GM12872 (cell line): ENCODE measurements at regions not wholly inside any gene's neighbourhood (a gene's known extent, or its start where the extent isn't known, plus 50 kb on each side); places are given as distances from the start of the nearest gene placed in this dataset.

ENCODE experiments used
- TF ChIP-seq, protein P1 (sequence below): IDR thresholded peaks from 3 replicates; pipeline ENCODE4 v1.5.1; 2011; ENCODE audit warnings: low read depth, mild to moderate bottlenecking, low read length, moderate library complexity; ENCODE audit not compliant: insufficient read depth

DNA sequence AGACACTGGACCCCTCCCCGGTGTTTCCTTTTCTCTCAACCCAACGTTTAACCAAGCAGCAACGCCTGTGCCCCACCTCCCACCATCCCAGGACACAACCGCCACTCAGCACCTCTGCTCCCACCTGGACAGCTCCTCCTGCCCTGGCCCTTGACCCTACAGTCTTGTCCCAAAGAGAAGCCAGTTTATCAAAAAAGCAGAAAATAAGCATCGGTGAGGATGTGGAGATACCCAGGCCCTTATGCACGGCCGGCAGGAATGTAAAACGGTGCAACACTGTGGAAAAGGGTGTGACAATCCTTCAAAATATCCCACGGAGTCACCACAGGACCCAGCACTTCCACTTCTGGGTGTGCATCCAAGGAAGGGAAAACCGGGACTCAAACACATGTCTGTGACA is 176.2 kb upstream of the RNF32 start:
- TF ChIP-seq, protein P1, sequence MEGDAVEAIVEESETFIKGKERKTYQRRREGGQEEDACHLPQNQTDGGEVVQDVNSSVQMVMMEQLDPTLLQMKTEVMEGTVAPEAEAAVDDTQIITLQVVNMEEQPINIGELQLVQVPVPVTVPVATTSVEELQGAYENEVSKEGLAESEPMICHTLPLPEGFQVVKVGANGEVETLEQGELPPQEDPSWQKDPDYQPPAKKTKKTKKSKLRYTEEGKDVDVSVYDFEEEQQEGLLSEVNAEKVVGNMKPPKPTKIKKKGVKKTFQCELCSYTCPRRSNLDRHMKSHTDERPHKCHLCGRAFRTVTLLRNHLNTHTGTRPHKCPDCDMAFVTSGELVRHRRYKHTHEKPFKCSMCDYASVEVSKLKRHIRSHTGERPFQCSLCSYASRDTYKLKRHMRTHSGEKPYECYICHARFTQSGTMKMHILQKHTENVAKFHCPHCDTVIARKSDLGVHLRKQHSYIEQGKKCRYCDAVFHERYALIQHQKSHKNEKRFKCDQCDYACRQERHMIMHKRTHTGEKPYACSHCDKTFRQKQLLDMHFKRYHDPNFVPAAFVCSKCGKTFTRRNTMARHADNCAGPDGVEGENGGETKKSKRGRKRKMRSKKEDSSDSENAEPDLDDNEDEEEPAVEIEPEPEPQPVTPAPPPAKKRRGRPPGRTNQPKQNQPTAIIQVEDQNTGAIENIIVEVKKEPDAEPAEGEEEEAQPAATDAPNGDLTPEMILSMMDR: no peak

DNA sequence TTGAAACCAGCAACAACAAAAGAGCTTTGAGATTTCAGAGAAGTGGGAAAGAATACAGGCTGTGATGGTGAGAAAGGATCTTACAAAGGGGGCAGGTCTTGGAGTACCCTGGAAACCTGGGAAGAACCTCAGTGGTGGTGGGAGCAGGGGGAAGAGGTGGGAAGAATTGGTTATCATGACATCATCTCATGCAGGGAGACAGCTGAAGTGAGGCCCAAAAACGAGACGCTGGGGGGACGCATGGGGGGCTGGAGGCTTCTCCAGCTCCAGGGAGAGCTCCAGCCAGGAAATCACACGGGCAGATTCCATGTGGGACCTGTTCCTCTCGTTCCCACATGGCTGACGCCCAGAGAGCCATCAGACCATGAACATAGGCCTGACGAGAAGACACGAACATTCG is 177.3 kb upstream of the RNF32 start:
- TF ChIP-seq, protein P1: no peak

DNA sequence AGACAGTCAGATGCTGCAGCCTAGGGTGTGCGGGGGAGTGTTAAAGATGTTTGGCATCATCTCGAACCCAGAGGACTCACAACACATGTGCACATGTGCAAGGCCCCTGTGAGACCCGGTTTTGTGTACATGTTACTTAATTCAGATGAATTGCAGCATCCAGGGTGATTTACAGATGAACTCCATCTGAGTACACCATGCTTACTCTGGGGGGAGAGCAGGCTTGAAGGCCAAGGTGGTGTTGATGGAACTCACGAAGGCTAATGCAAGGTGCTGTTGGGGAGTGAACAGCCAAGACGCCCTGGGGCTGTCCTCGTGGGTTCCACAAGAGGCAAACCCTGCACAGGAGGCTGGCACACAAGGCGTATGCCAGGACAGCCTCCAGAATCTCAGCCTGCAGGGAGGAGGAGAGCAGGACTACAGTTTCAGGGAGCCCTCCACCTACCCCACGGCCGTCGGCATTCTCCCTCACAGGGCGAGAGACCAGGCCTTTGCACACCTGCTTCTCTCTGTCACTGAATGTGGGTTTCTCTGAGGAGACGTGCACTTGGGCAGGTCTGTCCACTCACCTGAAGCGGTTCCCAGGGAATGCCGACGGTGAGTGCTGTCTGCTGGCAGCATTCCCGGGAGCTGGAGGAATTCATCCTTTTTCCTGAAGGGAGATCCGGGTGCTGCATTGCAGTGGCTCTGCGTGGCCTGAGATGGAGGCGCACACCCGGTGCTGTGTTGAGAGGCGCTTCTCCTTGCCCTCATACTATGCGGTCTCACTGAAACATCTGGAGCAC is 178.5 kb upstream of the RNF32 start:
- TF ChIP-seq, protein P1: no peak

DNA sequence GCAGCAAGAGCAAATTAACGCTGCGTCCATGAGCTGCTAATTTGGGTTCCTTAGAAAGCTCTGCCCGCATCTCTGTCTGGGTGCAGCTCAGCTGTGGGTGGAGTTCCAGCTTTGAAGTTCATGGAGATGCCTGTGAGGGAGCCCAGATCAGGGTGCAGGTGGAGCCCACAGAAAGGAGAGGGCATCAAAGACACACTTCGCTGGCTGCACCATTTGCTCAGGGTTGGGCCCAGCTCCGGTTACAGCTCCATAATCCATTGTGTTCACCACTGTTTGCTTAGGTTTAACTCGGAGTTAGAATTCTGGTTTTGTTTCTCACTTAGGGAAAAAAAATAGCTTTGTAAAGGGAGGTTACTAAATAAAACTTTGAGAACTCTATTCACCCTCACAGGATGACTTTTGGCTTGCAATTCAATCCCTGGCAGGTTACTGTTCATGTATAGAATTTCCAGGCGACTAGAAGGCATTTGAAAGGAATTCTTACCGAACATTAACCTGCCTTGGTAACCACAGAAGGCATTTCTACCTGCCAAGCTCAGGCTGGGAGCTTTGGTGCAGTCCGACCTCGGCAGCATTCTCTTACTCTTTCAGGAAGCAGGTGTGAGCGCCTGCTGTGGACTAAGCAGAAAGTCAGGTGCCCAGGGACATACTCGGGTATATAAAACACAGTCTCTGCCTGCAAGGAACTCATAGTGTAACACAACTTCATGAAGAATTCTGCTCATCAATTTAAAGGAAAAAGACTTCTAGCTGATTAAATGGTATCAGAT is 179.5 kb upstream of the RNF32 start:
- TF ChIP-seq, protein P1: no peak

DNA sequence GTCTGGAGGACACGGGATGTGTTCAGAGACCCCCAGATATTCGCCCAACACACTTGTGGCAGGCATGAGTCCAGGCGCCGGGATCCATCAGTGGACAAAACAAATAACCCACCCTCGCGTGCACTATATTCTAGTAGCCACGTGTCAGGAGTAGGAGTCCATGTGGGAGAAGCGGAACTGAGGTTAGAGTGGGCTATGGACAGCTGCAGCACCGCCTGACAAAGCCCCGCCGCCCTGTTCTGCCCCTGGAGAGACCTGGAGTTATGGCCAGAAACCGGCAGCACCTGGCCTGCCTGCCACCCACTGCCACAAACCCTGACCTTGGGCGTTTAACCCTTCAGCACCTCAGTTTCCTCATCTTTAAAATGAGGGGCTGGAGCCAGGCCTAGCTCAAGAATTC is 181.0 kb upstream of the RNF32 start:
- TF ChIP-seq, protein P1: no peak

DNA sequence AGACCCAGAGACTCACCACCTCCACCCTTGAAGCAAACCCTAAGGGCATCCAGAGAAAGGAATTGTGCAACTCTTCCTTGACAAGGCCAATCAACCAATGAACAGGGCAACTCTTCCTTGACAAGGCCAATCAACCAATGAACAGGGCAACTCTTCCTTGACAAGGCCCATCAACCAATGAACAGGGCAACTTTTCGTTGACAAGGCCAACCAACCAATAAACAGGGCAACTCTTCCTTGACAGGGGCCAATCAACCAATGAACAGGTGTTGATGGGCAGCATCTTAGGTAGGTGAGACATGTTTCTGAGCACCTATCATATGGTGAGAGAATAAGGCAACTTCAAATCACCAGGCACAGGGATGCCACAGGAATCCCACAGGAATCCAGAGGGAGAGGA is 181.5 kb upstream of the RNF32 start:
- TF ChIP-seq, protein P1: no peak

DNA sequence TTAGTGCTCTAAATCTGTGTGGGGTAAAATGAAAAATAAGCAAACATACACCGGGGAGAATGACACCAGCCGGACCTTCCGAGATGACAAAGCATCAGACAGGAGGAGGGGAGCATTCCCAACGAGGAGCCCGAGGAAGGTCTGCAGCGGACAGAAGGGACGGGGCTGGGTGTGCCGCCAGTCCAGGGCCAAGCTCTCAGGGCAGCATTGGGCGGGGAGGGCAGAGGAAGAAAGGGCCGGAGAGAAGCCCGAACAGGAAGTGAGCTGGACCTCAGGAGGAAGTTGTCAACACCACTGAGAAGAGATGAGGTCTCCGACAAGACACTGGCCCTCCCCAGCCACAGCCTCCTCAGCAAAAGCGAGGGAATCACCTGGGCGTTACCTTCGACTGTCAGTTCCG is 182.6 kb upstream of the RNF32 start:
- TF ChIP-seq, protein P1: no peak
